A549 (cell line): ENCODE measurements at regions not wholly inside any gene's neighbourhood (a gene's known extent, or its start where the extent isn't known, plus 50 kb on each side); places are given as distances from the start of the nearest gene placed in this dataset.

ENCODE experiments used
- CHD2 ChIP-seq: fragments of 150-350 bp; IDR thresholded peaks from 2 replicates; pipeline ENCODE4 v1.6.1; 2014; ENCODE audit warnings: low read length; ENCODE audit not compliant: partially characterized antibody
- PHF8 ChIP-seq: fragments of 200-600 bp; sonication (generic); IDR thresholded peaks from 2 replicates; pipeline ENCODE4 v1.6.1; 2016; ENCODE audit warnings: low read depth, mild to moderate bottlenecking, antibody characterized with exemption, moderate library complexity, borderline replicate concordance
- POLR2A ChIP-seq: IDR thresholded peaks from 2 replicates; pipeline ENCODE4 v1.6.1; 2012; ENCODE audit warnings: mild to moderate bottlenecking, low read length
- POLR2AphosphoS2 ChIP-seq: conservative IDR thresholded peaks from 2 replicates; pipeline ENCODE4 v1.6.1; 2012; ENCODE audit warnings: low read length, improper control_type of control experiment, inconsistent platforms
- TF ChIP-seq, protein P1 (sequence below): fragments of >200 bp; sonication (Bioruptor Twin); formaldehyde crosslinking; IDR thresholded peaks from 3 replicates; pipeline ENCODE4 v1.5.1; 2016

- TF ChIP-seq CHD2 = no peak
- no peak for TF ChIP-seq POLR2AphosphoS2
- TF ChIP-seq, protein P1, sequence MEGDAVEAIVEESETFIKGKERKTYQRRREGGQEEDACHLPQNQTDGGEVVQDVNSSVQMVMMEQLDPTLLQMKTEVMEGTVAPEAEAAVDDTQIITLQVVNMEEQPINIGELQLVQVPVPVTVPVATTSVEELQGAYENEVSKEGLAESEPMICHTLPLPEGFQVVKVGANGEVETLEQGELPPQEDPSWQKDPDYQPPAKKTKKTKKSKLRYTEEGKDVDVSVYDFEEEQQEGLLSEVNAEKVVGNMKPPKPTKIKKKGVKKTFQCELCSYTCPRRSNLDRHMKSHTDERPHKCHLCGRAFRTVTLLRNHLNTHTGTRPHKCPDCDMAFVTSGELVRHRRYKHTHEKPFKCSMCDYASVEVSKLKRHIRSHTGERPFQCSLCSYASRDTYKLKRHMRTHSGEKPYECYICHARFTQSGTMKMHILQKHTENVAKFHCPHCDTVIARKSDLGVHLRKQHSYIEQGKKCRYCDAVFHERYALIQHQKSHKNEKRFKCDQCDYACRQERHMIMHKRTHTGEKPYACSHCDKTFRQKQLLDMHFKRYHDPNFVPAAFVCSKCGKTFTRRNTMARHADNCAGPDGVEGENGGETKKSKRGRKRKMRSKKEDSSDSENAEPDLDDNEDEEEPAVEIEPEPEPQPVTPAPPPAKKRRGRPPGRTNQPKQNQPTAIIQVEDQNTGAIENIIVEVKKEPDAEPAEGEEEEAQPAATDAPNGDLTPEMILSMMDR = no peak
- no peak for TF ChIP-seq PHF8
- TF ChIP-seq POLR2A = no peak
Measured at GRCh38 chr2:76247006-76247405, 536.3 kb upstream of the GCFC2 start.
